Skeletal muscle tissue (tissue), 3 donors: ENCODE measurements at regions not wholly inside any gene's neighbourhood (a gene's known extent, or its start where the extent isn't known, plus 50 kb on each side); places are given as distances from the start of the nearest gene placed in this dataset.
A peak's percentile ranks its signal among the peaks of the same experiment; 100 is the strongest.

Source experiments
- H3K27ac ChIP-seq: one replicate; pipeline ENCODE4 v1.7.0; 2013; ENCODE audit warnings: mild to moderate bottlenecking, low read depth, low read length, inconsistent platforms
- H3K27me3 ChIP-seq, 3 donors: one replicate each; pipeline ENCODE4 v1.7.0; 2013; ENCODE audit warnings: low read length in 3 of 3; ENCODE audit not compliant: control insufficient read depth in 3 of 3, insufficient read depth in 3 of 3
- H3K36me3 ChIP-seq, 3 donors: one replicate each; pipeline ENCODE4 v1.7.0; 2013; ENCODE audit warnings: low read length in 3 of 3; ENCODE audit not compliant: control insufficient read depth in 3 of 3, insufficient read depth in 3 of 3
- H3K4me1 ChIP-seq, 3 donors: one replicate each; pipeline ENCODE4 v1.7.0; 2013; ENCODE audit warnings: low read length in 3 of 3, mild to moderate bottlenecking in 3 of 3; ENCODE audit not compliant: control insufficient read depth in 3 of 3, insufficient read depth in 3 of 3
- H3K4me3 ChIP-seq, 3 donors: one replicate each; pipeline ENCODE4 v1.7.0; 2013; ENCODE audit warnings: low read length in 3 of 3
- H3K9ac ChIP-seq, 3 donors: one replicate each; pipeline ENCODE4 v1.7.0; 2013; ENCODE audit warnings: low read length in 3 of 3, mild to moderate bottlenecking in 3 of 3, moderate library complexity in 2 of 3, low read depth in 1 of 3
- H3K9me3 ChIP-seq, 3 donors: one replicate each; pipeline ENCODE4 v1.7.0; 2013; ENCODE audit warnings: low read length in 3 of 3; ENCODE audit not compliant: control insufficient read depth in 3 of 3
- donor health status: Osteomylitis.

DNA sequence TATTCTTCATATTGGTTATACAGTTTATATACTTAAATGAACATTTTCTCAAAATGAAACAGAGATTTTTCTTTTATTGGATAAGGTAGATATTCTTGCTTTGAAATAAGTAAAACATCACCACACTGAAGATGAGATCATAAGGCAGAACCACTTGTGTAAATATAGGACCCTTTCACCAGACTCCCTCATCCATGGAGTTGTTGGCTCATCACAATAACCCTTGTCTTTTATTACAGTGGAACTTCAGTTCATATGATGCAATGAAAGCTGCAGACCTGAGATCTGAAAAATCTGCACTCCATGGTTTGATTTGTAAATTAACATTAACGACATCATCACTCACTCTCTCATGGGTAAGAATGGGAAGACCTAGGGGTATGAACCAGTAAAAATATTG, 51.9 kb upstream of the DBX2 start:
- no peak overlapping the region for H3K9ac ChIP-seq
- peaks cover 0 to 3% (median 0%) of the 10 kb centered on the region in 3 donors for H3K4me1 ChIP-seq
- no peak overlapping the region for H3K27ac ChIP-seq
- H3K36me3 ChIP-seq = no peaks in the 10 kb centered on the region
- no peak overlapping the region for H3K4me3 ChIP-seq
- no peaks in the 10 kb centered on the region for H3K27me3 ChIP-seq
- no peaks in the 10 kb centered on the region for H3K9me3 ChIP-seq

DNA sequence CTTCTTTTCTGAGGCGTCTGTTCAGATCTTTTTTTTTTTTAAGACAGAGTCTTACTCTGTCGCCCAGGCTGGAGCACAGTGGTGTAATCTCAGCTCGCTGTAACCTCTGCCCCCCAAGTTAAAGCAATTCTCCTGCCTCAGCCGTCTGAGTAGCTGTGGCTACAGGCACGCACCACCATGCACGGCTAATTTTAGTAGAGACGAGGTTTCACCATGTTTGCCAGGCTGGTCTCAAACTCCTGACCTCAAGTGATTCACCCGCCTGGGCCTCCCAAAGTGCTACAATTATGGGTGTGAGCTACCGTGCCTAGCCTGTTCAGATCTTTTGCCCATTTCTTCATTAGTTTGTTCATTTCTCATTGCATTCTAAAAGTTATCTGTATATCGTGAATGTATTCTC, 55.1 kb upstream of the DBX2 start:
- H3K9ac ChIP-seq = no peak overlapping the region
- H3K4me1 ChIP-seq = peaks cover 0 to 3% (median 0%) of the 10 kb centered on the region in 3 donors
- H3K36me3 ChIP-seq = no peaks in the 10 kb centered on the region
- no peak overlapping the region for H3K27ac ChIP-seq
- H3K27me3 ChIP-seq = no peaks in the 10 kb centered on the region
- H3K9me3 ChIP-seq = no peaks in the 10 kb centered on the region
- H3K4me3 ChIP-seq = no peak overlapping the region

DNA sequence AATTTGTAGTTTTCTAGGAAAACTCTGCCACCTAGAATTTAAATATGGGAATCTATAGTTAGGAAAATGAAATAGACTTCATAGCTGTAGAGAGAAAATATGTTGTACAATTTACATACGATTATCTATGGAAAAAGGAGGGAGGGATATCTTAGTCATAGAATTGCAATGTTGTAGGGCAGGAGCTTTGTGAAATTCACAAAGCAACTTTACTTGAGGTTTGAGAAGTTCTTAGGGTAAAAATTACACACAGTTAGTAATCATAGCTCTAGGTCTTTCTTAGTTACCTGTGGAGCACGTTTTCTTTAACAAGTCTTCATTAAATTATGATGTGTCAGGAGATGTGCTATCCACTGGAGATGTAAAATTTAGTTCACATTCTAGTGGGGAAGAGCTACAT, 61.4 kb upstream of the DBX2 start:
- H3K9ac ChIP-seq = no peak overlapping the region
- H3K9me3 ChIP-seq = no peaks in the 10 kb centered on the region
- H3K4me1 ChIP-seq = peaks cover 0 to 2% (median 0%) of the 10 kb centered on the region in 3 donors
- no peak overlapping the region for H3K4me3 ChIP-seq
- no peaks in the 10 kb centered on the region for H3K27me3 ChIP-seq
- no peaks in the 10 kb centered on the region for H3K36me3 ChIP-seq
- no peak overlapping the region for H3K27ac ChIP-seq

DNA sequence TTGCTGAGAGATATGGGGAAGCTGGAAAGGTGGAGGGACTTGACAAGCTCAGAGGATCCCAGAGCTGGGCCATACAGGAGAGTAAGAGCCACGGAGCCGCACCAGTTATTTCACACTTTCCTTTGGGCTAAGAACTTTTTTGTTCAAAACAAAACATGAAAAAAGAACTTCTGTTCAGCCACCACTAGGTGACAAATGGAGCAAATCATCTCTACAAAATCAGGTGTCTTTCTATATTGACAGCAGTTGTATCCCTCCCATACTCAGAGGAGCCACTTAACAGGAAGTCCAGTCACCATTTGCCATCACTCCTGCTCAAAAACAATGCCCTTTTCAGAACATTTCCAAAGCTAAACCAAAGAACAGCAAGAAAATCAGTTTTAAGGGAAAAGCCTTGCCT, 70.3 kb upstream of the DBX2 start:
- Histone ChIP-seq H3K4me3 (no peak overlapping the region), H3K9ac (no peak overlapping the region), H3K36me3 (no peaks in the 10 kb centered on the region), H3K9me3 (no peaks in the 10 kb centered on the region), H3K27ac (no peak overlapping the region), H3K4me1 (peaks cover 0 to 6% (median 3%) of the 10 kb centered on the region in 3 donors), H3K27me3 (no peaks in the 10 kb centered on the region)

DNA sequence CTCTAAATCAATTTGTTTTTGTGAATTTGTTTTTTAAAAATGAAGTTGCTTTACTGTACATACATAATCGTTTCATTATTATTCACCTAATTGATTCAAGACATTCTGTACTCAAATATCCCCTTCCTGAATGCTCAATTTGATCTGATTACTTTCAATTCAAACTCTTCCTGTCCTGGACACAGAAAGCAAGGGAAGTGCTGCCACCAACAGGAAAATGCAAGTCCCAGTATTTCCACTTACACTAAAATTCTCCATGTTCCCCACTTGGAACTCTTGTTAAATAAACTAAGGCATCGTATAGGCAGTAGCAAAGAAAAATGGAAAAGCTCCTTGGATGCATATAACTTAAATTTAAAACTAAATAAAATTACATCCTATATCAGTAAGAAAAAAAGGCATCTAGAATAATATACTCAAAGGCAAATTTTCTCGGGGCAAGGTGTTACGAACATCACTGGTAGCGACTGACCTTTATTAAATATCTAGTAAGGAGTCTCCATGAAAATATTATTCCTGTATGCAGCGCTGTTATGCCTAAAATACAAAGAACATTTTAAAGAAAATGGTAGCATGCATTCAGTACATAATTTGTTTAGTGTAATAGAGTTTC, 72.0 kb upstream of the DBX2 start:
- no peak overlapping the region for H3K27ac ChIP-seq
- peaks cover 0 to 6% (median 3%) of the 10 kb centered on the region in 3 donors for H3K4me1 ChIP-seq
- H3K27me3 ChIP-seq = no peaks in the 10 kb centered on the region
- H3K4me3 ChIP-seq = no peak overlapping the region
- H3K9me3 ChIP-seq = no peaks in the 10 kb centered on the region
- H3K9ac ChIP-seq = no peak overlapping the region
- H3K36me3 ChIP-seq = no peaks in the 10 kb centered on the region

DNA sequence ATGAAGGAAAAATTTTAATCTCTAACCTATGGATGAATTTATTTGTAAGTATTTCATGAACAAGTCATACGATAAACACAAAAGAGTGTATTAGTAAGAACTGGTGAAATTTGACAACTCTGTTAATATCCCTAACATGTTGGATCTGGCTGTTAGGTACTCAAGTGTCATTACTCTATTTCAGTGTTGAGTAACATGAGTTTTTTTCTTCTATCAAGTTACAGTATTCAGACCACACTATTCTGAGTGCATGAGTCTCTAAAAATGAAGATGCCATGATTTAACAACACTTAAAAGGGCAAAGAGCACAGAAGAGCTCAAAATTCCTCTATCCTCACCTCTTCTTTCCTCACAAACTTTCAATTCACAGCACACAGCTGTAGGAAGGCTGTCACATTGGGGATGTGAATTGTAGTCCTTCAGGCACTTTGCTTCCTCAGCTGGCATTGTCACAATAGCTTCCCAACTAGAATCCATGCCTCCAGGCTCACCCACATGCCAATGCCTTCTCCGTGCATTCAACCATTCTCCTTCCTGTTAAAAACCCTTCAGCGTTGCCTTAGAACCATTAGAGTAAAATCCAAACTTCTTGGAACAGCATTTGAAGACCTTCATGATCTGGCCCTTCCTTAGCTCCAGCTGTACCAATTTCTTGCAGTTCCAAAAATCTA, 73.7 kb upstream of the DBX2 start:
- Histone ChIP-seq H3K4me1 (peaks cover 0 to 6% (median 3%) of the 10 kb centered on the region in 3 donors), H3K36me3 (no peaks in the 10 kb centered on the region), H3K27me3 (no peaks in the 10 kb centered on the region), H3K9ac (peak overlapping the region in 1 of 3 donors; percentile 22), H3K9me3 (no peaks in the 10 kb centered on the region), H3K4me3 (no peak overlapping the region), H3K27ac (no peak overlapping the region)

DNA sequence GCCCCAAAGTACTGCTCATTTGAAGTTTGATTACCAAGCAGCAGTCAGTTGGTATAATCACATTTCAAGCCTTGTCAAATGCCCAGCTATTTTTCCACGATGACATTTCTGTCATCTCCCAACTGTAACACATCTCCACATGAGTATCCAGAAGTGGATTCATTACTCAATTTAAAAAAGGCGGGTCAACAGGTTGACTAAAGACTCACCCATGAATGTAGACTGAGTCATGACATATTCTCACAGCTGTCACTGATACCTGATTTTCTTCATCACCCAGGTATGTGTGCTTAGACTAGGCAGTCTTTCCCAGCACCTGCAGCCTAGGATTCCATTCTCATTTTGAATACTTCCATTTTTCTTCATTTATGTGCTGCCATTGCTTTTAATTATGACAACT, 75.1 kb upstream of the DBX2 start:
- Histone ChIP-seq H3K36me3 (no peaks in the 10 kb centered on the region), H3K27me3 (no peaks in the 10 kb centered on the region), H3K4me3 (no peak overlapping the region), H3K27ac (no peak overlapping the region), H3K9ac (no peak overlapping the region), H3K4me1 (peaks cover 2 to 7% (median 3%) of the 10 kb centered on the region in 3 donors), H3K9me3 (no peaks in the 10 kb centered on the region)

DNA sequence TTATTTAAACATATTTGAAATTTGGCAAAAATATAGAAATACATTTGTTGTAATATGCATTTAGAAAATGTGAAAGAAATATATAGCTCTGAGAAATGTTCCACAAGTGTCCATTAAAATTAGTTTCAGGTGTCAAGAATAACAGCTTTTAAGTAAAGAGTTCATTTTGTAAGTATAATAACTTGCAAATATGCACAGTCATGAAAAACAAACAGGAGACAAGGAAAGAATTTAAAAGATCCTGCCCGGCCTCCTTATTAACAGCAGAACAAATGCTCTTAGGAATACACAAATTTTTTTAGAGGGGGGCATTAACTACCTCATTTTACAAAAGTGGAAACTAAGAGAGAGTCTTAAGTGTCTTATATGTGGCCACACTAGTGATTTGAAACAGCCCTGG, 77.7 kb upstream of the DBX2 start:
- Histone ChIP-seq H3K9ac (no peak overlapping the region), H3K27me3 (no peaks in the 10 kb centered on the region), H3K27ac (no peak overlapping the region), H3K36me3 (no peaks in the 10 kb centered on the region), H3K9me3 (no peaks in the 10 kb centered on the region), H3K4me3 (no peak overlapping the region), H3K4me1 (peaks cover 8% of the 10 kb centered on the region in 3 donors)

DNA sequence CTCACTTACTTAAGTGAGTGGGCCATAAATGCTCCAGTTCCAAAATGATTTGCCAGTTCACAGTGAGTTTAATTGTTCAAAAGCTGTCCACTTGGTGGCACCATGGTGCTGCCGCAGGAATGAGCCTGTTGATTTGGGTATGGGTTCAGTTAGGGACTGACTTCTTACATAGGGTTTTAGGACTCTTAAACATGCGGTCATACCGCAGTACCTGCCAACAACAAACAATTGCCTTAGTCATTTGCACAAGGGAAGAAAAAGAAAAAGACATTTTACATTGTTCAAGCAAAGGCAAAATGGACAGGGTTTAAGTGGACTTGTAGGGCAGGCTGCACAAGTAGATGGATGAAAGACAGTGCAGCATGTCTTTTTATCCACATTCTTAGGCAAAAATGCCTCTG, 80.0 kb upstream of the DBX2 start:
- Histone ChIP-seq H3K27me3 (no peaks in the 10 kb centered on the region), H3K9me3 (no peaks in the 10 kb centered on the region), H3K4me1 (peaks cover 3 to 8% (median 8%) of the 10 kb centered on the region in 3 donors), H3K9ac (no peak overlapping the region), H3K27ac (no peak overlapping the region), H3K4me3 (no peak overlapping the region), H3K36me3 (no peaks in the 10 kb centered on the region)

DNA sequence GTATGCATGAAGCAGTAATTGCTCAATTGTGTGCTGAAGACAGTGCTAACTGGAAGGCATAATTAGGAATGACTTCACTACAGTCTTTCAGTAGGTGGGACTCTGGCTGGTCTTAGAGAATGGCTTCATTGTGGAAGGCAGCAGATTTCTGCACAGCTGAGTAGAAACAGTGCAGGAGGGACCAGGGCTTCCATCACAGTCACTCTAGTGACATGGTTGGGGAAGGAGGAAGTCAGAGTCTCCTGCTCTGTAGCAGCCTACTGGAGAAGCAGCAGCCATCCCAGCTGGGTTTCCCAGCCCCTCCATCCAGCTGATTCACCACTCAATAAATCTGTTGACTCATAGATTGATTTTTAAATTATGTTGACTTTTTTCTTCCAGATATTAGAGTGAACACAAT, 80.6 kb upstream of the DBX2 start:
- no peak overlapping the region for H3K4me3 ChIP-seq

More for the DNA sequence above, 80.6 kb upstream of the DBX2 start:
- H3K4me1 ChIP-seq = peaks cover 3 to 8% (median 5%) of the 10 kb centered on the region in 3 donors
- no peaks in the 10 kb centered on the region for H3K9me3 ChIP-seq
- H3K9ac ChIP-seq = no peak overlapping the region
- no peaks in the 10 kb centered on the region for H3K36me3 ChIP-seq
- no peak overlapping the region for H3K27ac ChIP-seq
- no peaks in the 10 kb centered on the region for H3K27me3 ChIP-seq
